Tibial artery (tissue), 4 donors: ENCODE measurements at regions not wholly inside any gene's neighbourhood (a gene's known extent, or its start where the extent isn't known, plus 50 kb on each side); places are given as distances from the start of the nearest gene placed in this dataset.

Experiments
- DNase-seq, 2 donors: peaks; one replicate each; pipeline ENCODE4 v3.0.0-alpha.2; 2019
- H3K27ac ChIP-seq, 2 donors: fragments of 200-600 bp; sonication (generic) in 1 of 2; 1 replicate in 1 of 2; 2 replicates in 1 of 2; pipeline ENCODE4 v1.5.1; 2018 to 2019; ENCODE audit warnings: mild to moderate bottlenecking in 1 of 2
- H3K27me3 ChIP-seq, 2 donors: fragments of 200-600 bp; sonication (generic) in 1 of 2; one replicate each; pipeline versions ENCODE4 v1.5.1 to v1.6.0; 2016 to 2019
- H3K36me3 ChIP-seq, 3 donors: fragments of 200-600 bp; sonication (generic) in 2 of 3; one replicate each; pipeline ENCODE4 v1.5.1; 2016 to 2019; ENCODE audit warnings: mild to moderate bottlenecking in 2 of 3
- H3K4me1 ChIP-seq, 4 donors: fragments of 200-600 bp; sonication (generic) in 2 of 4; 1 replicate in 3 of 4; 2 replicates in 1 of 4; pipeline ENCODE4 v1.5.1; 2016 to 2019
- H3K4me3 ChIP-seq, 2 donors: fragments of 200-600 bp; sonication (generic) in 1 of 2; 1 replicate in 1 of 2; 2 replicates in 1 of 2; pipeline ENCODE4 v1.5.1; 2018 to 2019; ENCODE audit warnings: mild to moderate bottlenecking in 2 of 2
- H3K9me3 ChIP-seq, 3 donors: fragments of 200-600 bp; sonication (generic) in 1 of 3; one replicate each; pipeline ENCODE4 v1.5.1; 2016 to 2019
- intact Hi-C: fragments of 100-400 bp; cut with DNase I; formaldehyde crosslinking; loops from one replicate; pipeline ENCODE4 v1.15.0; 2023; ENCODE audit warnings: low total_unique reads
- TF ChIP-seq, protein P1 (sequence below), 2 experiments: fragments of 200-600 bp in 1 of 2; fragments of 450-650 bp in 1 of 2; IDR thresholded peaks; one replicate each; pipeline ENCODE4 v1.5.1; 2017 to 2019; ENCODE audit warnings: antibody characterized with exemption in 2 of 2, mild to moderate bottlenecking in 1 of 2, moderate library complexity in 1 of 2

DNA sequence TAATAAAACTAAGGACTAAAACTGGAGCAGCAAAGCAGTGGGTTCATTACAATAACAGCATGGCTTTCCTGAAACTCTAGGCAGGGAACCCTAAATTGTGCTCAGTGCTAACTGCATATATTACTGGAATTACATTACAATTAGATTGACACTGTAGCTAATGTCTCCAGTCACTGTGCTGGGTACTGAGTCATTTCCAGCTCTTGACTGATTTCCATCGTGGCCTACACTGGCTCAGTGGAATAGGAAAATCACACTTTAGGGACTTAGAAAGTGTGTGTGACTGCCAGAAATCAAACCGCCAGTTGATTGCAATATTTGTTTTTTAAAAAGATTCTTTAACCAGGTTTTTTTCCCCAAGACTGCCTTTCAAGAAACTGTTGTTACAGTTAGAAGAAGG lies 1447.4 kb upstream of the GOT2 start:
- Histone ChIP-seq H3K4me1 (no peaks in the 10 kb centered on the region), H3K27me3 (no peaks in the 10 kb centered on the region), H3K27ac (no peak overlapping the region), H3K36me3 (no peaks in the 10 kb centered on the region), H3K4me3 (no peak overlapping the region), H3K9me3 (no peaks in the 10 kb centered on the region)
- no peak for DNase-seq
- TF ChIP-seq, protein P1, sequence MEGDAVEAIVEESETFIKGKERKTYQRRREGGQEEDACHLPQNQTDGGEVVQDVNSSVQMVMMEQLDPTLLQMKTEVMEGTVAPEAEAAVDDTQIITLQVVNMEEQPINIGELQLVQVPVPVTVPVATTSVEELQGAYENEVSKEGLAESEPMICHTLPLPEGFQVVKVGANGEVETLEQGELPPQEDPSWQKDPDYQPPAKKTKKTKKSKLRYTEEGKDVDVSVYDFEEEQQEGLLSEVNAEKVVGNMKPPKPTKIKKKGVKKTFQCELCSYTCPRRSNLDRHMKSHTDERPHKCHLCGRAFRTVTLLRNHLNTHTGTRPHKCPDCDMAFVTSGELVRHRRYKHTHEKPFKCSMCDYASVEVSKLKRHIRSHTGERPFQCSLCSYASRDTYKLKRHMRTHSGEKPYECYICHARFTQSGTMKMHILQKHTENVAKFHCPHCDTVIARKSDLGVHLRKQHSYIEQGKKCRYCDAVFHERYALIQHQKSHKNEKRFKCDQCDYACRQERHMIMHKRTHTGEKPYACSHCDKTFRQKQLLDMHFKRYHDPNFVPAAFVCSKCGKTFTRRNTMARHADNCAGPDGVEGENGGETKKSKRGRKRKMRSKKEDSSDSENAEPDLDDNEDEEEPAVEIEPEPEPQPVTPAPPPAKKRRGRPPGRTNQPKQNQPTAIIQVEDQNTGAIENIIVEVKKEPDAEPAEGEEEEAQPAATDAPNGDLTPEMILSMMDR (IDR thresholded peaks at IDR 0.05) = no peak
- intact Hi-C loops = no loop called here

DNA sequence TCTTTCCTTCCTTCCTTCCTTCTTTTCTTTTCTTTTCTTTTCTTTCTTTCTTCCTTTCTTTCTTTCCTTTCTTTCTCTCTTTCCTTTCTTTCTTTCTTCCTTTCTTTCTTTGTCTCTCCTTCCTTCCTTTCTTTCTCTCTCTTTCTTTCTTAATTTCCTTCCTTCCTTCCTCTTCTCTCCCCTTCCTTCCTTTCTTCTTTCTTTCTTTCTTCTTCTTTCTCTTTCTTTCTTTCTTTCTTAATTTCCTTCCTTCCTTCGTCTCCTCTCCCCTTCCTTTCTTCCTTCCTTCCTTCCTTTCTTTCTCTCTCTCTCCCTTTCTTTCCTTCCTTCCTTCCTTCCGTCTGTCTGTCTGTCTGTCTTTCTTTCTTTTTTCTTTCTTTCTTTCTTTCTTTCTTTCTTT lies 1446.5 kb upstream of the GOT2 start:
- Histone ChIP-seq H3K4me3 (no peak overlapping the region), H3K27me3 (no peaks in the 10 kb centered on the region), H3K27ac (no peak overlapping the region), H3K9me3 (no peaks in the 10 kb centered on the region), H3K36me3 (no peaks in the 10 kb centered on the region), H3K4me1 (no peaks in the 10 kb centered on the region)
- no peak for DNase-seq
- intact Hi-C loops = no loop called here
- TF ChIP-seq, protein P1 (IDR thresholded peaks at IDR 0.05) = no peak

DNA sequence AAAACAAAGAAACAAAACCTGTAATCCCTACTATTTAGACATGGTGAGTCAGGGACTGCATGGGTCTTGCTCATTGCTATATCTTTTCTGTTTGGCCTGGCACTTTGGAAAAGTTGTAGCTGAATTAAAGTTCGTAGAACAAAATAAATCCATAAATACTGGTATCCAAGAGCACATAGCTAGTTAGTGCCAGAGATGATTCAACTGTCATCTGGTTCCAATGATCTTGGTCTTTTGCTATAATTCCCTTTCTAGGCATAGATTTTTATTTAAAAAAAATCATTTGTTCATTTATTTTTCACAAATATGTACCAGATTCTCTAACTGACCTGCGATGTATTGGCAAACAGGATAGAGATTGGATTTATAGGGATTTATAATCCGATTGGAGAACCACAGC lies 1436.1 kb upstream of the GOT2 start:
- no peaks in the 10 kb centered on the region for H3K36me3 ChIP-seq
- no peaks in the 10 kb centered on the region for H3K9me3 ChIP-seq
- H3K27ac ChIP-seq = no peak overlapping the region
- H3K4me3 ChIP-seq = no peak overlapping the region
- no peak for DNase-seq
- no peaks in the 10 kb centered on the region for H3K27me3 ChIP-seq
- TF ChIP-seq, protein P1 (IDR thresholded peaks at IDR 0.05) = no peak
- H3K4me1 ChIP-seq = no peaks in the 10 kb centered on the region
- intact Hi-C loops = no loop called here

DNA sequence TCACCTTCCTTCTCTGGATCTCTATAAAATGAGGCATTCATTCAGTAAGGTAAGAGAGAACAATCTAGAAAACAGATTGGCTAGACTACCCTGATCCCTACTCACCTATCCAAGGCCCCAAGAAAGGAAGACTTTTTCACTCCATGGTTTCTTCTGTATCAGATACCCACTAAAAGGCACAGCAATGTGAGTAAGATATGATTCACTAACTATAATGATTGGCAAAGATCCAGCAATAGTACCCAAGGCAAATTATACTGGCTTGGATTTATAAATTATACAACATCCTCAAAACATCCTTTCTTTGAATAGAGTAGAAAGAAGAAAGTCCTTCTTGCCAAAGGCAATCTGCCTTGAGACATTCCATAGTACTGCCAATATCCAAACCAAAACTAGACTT lies 1432.0 kb upstream of the GOT2 start:
- no peak for DNase-seq
- no peak overlapping the region for H3K27ac ChIP-seq
- no peaks in the 10 kb centered on the region for H3K9me3 ChIP-seq
- H3K36me3 ChIP-seq = no peaks in the 10 kb centered on the region
- no peaks in the 10 kb centered on the region for H3K27me3 ChIP-seq
- TF ChIP-seq, protein P1 (IDR thresholded peaks at IDR 0.05) = no peak
- no peak overlapping the region for H3K4me3 ChIP-seq
- H3K4me1 ChIP-seq = no peaks in the 10 kb centered on the region
- intact Hi-C loops = no loop called here

DNA sequence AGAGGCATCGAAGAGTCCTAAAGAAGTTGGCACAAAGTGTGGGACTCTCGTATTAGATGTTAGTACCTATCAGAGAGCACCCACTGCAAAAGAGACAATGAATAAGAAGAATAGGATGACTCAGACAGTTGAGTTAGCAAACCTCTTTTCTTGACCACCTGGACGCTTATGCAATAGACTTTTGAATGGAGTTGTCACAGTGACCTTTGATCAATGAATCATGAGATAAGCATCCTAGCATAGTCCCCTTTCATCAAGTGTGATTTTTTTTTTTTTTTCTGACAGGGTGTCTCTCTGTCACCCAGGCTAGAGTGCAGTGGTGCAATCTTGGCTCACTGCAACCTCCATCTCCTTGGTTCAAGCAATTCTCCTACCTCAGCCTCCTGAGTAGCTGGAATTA lies 1417.9 kb upstream of the GOT2 start:
- no peaks in the 10 kb centered on the region for H3K36me3 ChIP-seq
- no peak overlapping the region for H3K27ac ChIP-seq
- TF ChIP-seq, protein P1 (IDR thresholded peaks at IDR 0.05) = no peak
- DNase-seq = no peak
- intact Hi-C loops = no loop called here
- no peaks in the 10 kb centered on the region for H3K4me1 ChIP-seq
- H3K9me3 ChIP-seq = no peaks in the 10 kb centered on the region
- H3K27me3 ChIP-seq = no peaks in the 10 kb centered on the region
- H3K4me3 ChIP-seq = no peak overlapping the region

DNA sequence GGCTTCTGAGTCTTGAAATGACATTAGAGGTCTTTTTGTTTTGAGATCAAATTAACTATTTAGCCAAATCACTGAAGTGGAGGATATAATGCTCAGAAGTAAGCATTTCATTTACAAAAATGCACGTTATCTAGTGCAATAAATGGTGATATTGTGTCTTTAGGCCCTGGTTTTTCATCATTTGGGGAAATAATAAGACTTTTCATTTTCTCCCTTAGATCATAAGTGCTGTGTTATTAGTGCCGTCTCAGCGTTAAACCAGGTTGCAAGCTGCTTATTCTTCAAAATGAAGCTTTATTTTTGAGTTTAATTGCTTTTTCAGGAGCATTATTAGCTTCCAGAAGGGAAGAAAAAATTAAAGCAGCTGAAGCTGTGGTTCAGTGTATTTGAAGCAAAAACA lies 1416.8 kb upstream of the GOT2 start:
- H3K4me1 ChIP-seq = no peaks in the 10 kb centered on the region
- no peak overlapping the region for H3K4me3 ChIP-seq
- no peaks in the 10 kb centered on the region for H3K27me3 ChIP-seq
- intact Hi-C loops = no loop called here
- no peak for DNase-seq
- H3K27ac ChIP-seq = no peak overlapping the region
- TF ChIP-seq, protein P1 (IDR thresholded peaks at IDR 0.05) = no peak
- H3K36me3 ChIP-seq = no peaks in the 10 kb centered on the region
- H3K9me3 ChIP-seq = no peaks in the 10 kb centered on the region
